Fibroblast of the conjunctiva (primary cell): ENCODE measurements at regions not wholly inside any gene's neighbourhood (a gene's known extent, or its start where the extent isn't known, plus 50 kb on each side); places are given as distances from the start of the nearest gene placed in this dataset.

Experiments
- DNase-seq: peaks from one replicate; pipeline ENCODE4 v3.0.0-alpha.2; 2010; ENCODE audit warnings: low read depth

DNA sequence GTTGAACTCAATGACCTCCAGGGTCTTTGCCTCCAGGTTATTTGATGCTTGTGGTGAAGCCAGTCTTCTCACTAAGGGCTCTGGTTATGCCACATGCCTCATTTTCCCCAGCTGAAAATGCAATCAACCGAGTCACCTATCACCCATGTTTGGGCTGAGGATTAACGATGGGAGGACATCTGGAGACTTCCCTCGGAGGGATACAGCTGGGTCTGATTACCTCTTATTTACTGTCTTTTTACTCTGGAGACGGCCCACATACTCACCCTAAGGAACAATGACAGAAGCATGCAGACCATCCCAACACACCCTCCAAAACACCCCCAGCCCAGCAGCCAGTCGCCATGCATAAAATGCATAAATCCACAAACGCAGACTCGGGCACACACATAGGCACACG is 187.4 kb downstream of the OPA1 start:
- no peak for DNase-seq

DNA sequence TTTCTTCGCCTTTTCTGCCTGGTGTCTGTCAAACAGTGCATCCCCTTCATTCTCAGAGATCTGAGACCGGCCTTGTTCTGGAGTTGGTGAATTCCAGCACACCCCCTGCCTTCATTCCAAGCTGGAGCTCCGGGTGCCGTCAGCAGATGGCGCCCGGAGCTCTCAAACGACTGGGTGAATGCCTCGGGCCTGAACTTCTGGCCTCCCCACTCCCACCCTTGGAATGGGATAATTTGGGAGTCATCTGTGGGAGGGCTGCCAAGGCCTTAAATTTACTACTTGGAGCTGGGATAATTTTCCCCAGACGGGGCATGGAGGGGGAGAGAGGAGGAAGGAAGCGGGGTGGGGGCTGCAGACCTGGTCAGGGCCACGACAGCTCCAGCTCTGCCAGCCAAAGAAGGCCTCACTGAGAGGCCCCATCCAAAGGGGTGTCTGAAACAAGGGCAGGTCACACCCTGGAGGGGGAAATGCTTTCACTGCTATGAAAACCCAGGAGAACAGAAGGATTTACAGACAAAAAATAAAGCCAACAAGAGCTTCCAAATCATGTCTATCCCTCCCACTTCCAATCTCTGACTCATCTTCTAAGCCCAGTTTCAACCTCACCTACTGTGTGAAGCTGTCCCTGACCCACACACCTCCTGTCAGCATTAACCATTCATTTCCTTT is 187.9 kb downstream of the OPA1 start:
- peak; percentile 46 for DNase-seq

DNA sequence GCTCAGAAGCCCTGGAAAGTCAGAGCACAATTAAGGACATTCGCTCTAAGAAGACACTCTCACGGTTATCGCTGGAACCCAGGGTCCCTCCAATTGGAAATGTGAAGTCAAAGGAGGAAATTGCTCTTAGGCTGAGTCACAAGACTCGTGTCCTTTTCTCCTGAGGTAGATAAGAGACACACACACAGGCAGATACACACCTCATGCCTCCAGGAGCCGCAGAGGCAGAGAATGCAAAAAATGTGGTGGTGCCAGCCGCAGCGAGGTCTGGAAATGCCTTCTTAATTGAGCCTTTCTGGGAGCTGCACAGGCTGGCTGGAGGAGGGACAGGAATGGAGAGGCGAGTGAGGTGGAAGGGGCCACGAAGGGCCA is 189.3 kb downstream of the OPA1 start:
- no peak for DNase-seq

- DNase-seq = no peak
Measured at GRCh38 chr3:193782747-193783146, 189.7 kb downstream of the OPA1 start.

- no peak for DNase-seq
Measured at GRCh38 chr3:193783166-193783896, 190.3 kb downstream of the OPA1 start.

DNA sequence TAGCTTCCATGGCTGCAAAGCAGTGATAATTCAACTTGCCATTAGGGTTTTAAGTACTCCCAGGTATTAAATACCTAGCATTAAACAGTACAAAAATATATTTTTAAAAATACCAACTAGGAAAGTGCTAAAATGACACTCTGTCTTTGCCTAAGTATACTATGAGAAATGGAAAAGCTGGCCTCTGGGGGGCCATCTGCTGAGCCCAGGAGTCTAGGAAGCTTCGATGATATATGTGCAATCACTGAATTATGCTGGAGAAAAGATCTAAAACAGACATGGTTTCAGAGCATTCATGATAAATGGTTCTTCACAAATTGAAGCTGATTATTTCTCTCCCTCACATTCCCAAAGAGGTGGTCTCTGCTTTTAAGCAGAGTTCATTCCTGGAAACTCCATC is 191.8 kb downstream of the OPA1 start:
- no peak for DNase-seq

GRCh38 chr3:193787496-193787870 is 194.5 kb downstream of the OPA1 start:
- no peak for DNase-seq

DNA sequence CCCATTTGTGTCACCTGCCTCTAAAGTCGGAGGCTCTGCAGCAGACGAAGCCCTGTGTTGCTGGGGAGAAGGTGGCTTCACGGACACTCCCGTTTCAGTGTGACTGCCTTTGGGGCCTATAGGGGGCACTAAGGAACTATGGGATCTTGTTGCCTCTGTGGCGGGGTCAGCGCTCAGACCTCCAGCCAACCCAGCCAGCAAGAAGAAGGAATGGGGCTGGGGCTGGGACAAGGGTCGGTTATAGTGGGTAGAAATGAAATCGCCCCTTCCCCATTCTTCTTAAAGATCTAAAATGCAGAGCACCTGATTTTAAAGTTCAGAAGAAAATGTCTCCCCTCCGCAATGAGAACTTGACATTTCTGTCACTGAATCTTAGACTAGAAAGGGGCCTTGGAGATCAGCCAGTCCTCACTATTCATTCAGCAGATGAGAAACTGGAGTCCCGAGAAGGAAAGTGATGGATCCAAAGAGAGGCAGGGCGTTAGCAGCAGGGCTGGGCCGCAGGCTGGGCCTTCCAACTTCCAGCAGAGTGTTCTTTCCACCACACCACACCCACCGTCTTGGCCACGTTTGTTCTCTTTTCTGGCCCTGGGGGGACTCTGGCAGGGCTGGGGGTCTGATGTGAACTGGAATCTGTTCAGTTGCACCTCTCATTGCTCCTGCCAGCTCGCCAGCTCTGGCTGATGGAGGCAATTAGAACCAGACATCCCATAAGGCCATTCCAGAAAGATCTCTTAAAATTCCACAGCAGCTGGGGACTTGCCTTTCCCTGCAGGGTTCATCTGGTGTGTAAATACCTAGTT is 195.4 kb downstream of the OPA1 start:
- DNase-seq = peak; percentile 29

GRCh38 chr3:193789455-193789854 is 196.4 kb downstream of the OPA1 start:
- DNase-seq = no peak

GRCh38 chr3:193790086-193790990 is 197.3 kb downstream of the OPA1 start:
- DNase-seq = no peak

DNA sequence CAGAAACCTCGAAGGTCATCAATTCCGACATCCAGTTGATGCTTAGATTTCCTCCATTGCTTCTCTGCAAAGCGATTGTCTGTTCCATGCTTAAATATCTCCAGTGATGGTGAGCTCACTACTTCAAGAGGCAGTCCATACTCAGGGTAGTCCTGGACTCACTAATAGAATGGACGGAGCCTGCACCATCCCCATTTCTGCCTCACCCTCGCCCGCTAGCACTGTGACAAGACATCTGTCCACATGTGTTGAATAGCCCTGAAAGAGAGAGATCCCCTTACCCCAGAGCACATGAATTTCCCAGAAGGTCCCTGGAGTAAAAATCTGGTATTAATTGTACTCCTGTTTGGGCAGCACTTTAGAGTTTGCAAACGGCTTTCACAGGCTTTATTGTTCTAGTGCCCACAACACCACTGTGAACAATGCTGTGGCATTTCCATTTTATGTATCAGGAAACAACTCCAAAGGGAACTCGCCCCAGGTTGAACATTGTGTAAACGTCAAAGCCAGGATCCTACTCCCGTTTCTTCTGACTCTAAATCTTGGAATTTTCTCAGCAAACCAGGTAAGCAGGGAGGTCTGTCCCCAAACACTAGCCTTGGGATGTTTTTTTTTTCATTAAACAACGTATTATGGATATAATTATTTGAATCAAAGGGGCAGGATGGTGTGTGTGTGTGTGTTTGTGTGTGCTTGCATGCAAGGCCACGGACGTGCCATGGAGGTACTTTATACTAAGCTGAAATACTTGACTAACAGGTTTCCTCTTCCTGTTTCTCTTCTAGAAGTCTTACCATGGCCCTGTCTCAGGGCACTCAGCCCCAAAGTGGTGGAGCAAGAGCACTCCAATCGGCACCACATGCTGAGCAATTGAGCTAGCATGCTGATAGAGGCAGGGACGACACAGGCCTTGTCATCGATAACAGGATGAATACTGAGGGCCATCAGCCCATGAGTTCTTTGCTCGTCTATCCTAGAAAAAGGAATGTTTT is 198.3 kb downstream of the OPA1 start:
- DNase-seq = no peak

GRCh38 chr3:193793123-193793522 is 200.1 kb downstream of the OPA1 start:
- no peak for DNase-seq

DNA sequence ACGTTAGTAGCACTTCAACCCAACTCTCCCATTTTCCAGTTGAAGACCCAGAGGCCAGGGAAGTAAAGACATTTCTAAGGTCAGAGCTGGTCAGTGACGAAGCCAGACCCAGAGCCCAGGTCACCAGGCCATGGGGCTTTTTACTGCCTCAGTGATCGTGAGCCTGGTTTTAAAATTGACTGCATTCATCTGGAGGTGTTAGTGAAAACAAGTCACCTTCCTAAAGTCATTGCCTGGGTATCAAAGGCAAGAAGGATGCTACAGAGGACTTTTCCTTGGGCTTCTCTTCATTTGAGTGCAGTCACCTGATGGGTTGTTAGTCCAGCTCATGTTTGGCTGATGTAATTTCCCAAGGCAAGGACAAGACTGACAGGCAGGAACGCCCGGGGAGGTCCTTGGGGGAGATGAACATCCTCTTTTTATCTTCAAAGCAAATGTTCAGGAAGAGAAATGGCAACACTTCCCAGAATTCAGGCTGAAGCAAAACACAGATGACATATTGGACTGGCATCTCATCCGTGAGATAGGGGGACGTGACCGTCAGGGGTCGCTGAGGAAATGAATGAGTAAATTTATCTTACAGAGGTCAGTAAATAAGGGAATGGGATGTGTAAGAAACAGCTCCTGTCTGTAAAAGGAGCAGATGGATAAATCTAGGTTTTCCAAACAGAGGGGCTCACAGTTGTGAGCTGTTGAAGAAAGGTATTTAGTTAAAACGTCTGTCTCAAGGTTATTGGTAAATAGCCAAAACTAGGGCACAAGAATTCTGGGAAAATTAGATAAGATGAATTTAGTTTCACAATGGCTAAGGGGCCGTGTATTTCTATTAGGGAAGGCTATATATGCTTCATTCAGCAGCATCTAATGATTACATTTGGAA is 201.2 kb downstream of the OPA1 start:
- DNase-seq = no peak

DNA sequence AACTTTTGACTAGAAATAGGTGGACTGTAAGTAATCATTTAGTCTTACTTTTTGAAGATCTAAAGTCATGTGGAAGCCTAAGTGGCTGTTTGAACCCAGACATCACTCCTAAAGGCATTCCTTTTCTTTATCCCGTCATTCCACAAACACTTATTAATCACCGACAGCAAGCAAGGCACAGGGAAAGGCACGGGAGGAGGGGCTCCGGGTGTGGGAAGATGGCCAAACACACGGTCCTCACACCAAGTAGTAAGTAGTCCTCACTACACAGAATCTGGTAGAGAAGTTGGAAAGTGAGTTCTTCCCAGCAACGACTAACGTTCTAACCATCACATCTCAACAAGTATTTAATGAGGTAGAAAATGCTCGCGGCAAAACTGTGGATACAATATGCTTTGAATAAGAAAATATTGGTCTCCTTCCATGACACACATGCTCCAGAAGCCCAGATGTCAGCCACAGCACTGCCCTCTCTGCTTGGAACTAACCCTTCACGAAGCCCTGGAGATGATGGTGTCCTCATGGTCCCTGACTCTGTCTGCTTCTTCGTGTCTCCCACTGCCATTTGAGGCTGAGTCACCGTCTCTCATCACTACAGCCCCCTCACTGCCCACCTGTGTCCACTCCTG is 202.2 kb downstream of the OPA1 start:
- no peak for DNase-seq

DNA sequence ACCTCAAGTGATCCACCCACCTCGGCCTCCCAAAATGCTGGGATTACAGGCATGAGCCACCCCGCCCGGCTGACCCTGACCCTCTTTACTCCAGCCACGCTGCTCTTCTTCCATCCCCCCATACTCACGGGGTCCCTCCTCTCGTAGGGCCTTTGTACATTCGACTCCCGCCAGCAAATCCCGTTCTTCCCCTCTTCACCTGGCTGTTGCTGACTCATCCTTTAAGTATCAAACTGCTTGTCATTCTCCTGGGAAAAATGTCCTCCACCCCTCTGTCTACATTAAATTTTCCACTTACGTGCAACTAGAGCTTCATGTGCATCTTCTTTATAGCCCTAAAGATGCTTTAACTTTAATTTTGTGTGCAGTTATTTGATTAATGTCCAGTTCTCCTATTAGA is 203.1 kb downstream of the OPA1 start:
- DNase-seq = no peak

GRCh38 chr3:193797566-193797965 is 204.6 kb downstream of the OPA1 start:
- no peak for DNase-seq

GRCh38 chr3:193798051-193798450 is 205.0 kb downstream of the OPA1 start:
- DNase-seq = no peak

GRCh38 chr3:193800138-193801043 is 207.4 kb downstream of the OPA1 start:
- DNase-seq = no peak
